ENCODE measurements at regions not wholly inside any gene's neighbourhood (a gene's known extent, or its start where the extent isn't known, plus 50 kb on each side); places are given as distances from the start of the nearest gene placed in this dataset.

DNA sequence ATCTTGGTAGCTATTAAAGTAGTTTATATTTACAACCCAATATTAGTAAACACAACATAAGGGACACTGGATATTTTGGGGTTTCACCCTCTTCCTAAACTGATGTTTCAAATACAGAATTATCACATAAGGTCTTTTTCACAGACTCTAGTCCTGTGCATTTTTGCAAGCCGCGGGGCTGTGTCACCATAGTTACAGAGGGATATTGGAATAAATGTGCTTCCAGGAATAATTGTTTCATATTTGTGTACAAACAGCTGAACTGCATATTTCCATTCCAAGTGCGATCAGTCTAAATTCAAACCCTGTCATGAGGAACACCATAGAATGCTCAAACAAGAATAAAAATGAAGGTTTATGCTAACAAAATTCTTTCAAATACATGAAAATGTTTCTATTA, 762.5 kb upstream of the ARGLU1 start:
- TF ChIP-seq POLR2AphosphoS5 (IDR thresholded peaks at IDR 0.05; ENCODE audit: borderline replicate concordance, low read depth, low read length) = no peak
- no peak for TF ChIP-seq EZH2 (IDR thresholded peaks at IDR 0.05)
- TF ChIP-seq FOXP2 (optimal IDR thresholded peaks at IDR 0.05; ENCODE audit: control extremely low read depth, extremely low read length, insufficient read depth) = no peak

Data from SK-N-MC (cell line).